ENCODE measurements at regions not wholly inside any gene's neighbourhood (a gene's known extent, or its start where the extent isn't known, plus 50 kb on each side); places are given as distances from the start of the nearest gene placed in this dataset.

DNA sequence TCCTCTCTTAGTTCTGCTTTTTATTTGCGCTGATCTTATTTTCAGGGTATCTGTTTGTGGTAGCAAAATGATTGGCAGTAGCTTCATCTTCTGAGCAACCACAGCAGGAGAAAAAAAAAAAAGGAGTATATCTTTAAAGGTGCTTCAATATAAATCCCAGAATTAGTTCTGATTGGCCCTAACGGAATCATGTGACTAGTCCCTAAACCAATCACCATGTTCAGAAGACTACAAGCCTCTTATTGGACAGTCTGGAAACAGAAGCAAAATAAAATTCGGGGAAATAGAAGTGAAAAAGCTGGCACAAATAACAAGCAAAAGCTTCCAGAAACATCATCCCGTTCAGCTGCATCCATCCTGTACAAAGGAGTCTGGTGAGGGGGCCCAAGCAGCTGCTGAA is 49.9 kb upstream of the PTPRO start:
- peak; percentile 20 for DNase-seq
